Sciatic nerve (tissue), 2 donors: ENCODE measurements at regions not wholly inside any gene's neighbourhood (a gene's known extent, or its start where the extent isn't known, plus 50 kb on each side); places are given as distances from the start of the nearest gene placed in this dataset.

ENCODE experiments used
- ATAC-seq: fragments of 200-7000 bp; cut with Tn5 transposase; one replicate; pipeline ENCODE4 v1.9.1; 2020; ENCODE audit warnings: mild to moderate bottlenecking, moderate library complexity
- DNase-seq: peaks from one replicate; pipeline ENCODE4 v3.0.0-alpha.2; 2020; ENCODE audit warnings: low spot score
- intact Hi-C: fragments of 100-400 bp; cut with DNase I; formaldehyde crosslinking; loops from one replicate; pipeline ENCODE4 v1.14.2; 2022
- donor health status: DM: no; HTN: no; CAD: no.
- donor health status: DM: no; HTN: no; CAD: no.

- intact Hi-C loops = no loop called here
- ATAC-seq = no peak
- no peak for DNase-seq
Observed at GRCh38 chr7:155974186-155974897, 162.1 kb upstream of the SHH start.

GRCh38 chr7:155973451-155973997 is 161.3 kb upstream of the SHH start:
- no peak for ATAC-seq
- DNase-seq = no peak
- intact Hi-C loops = no loop called here

GRCh38 chr7:155972651-155973390 is 160.6 kb upstream of the SHH start:
- intact Hi-C loops = no loop called here
- DNase-seq (no peak), ATAC-seq (no peak)

GRCh38 chr7:155972247-155972646 is 160.0 kb upstream of the SHH start:
- ATAC-seq (no peak), DNase-seq (no peak)
- intact Hi-C loops = no loop called here

GRCh38 chr7:155971180-155971770 is 159.0 kb upstream of the SHH start:
- intact Hi-C loops = no loop called here
- ATAC-seq (no peak), DNase-seq (no peak)

- intact Hi-C loops = no loop called here
- DNase-seq (no peak), ATAC-seq (no peak)
Observed at GRCh38 chr7:155969192-155969929, 157.1 kb upstream of the SHH start.

- no peak for ATAC-seq
- no peak for DNase-seq
- intact Hi-C loops = no loop called here
Observed at GRCh38 chr7:155965010-155965409, 152.7 kb upstream of the SHH start.

GRCh38 chr7:155964543-155964942 is 152.3 kb upstream of the SHH start:
- intact Hi-C loops = no loop called here
- no peak for ATAC-seq
- no peak for DNase-seq

- intact Hi-C loops = no loop called here
- no peak for ATAC-seq
- no peak for DNase-seq
Observed at GRCh38 chr7:155963771-155964195, 151.5 kb upstream of the SHH start.

GRCh38 chr7:155963356-155963755 is 151.1 kb upstream of the SHH start:
- DNase-seq (no peak), ATAC-seq (no peak)
- intact Hi-C loops = no loop called here

- intact Hi-C loops = no loop called here
- DNase-seq = no peak
- ATAC-seq = no peak
Observed at GRCh38 chr7:155962968-155963300, 150.7 kb upstream of the SHH start.

GRCh38 chr7:155962191-155962967 is 150.1 kb upstream of the SHH start:
- ATAC-seq = no peak
- intact Hi-C loops = no loop called here
- no peak for DNase-seq

- DNase-seq = no peak
- intact Hi-C loops = no loop called here
- no peak for ATAC-seq
Observed at GRCh38 chr7:155961241-155962190, 149.3 kb upstream of the SHH start.

GRCh38 chr7:155959894-155960293 is 147.6 kb upstream of the SHH start:
- ATAC-seq = no peak
- no peak for DNase-seq

GRCh38 chr7:155956977-155957376 is 144.7 kb upstream of the SHH start:
- DNase-seq = no peak

More at GRCh38 chr7:155959894-155960293, 147.6 kb upstream of the SHH start:
- intact Hi-C loops = no loop called here

GRCh38 chr7:155955367-155955635 is 143.0 kb upstream of the SHH start:
- DNase-seq = no peak
- no peak for ATAC-seq

More at GRCh38 chr7:155956977-155957376, 144.7 kb upstream of the SHH start:
- ATAC-seq = no peak
- intact Hi-C loops = no loop called here

GRCh38 chr7:155954550-155955366 is 142.5 kb upstream of the SHH start:
- DNase-seq (no peak), ATAC-seq (no peak)
- intact Hi-C loops = no loop called here

More at GRCh38 chr7:155955367-155955635, 143.0 kb upstream of the SHH start:
- intact Hi-C loops = no loop called here
